Sigmoid colon (tissue), 3 donors: ENCODE measurements at regions not wholly inside any gene's neighbourhood (a gene's known extent, or its start where the extent isn't known, plus 50 kb on each side); places are given as distances from the start of the nearest gene placed in this dataset.

Experiments
- POLR2A ChIP-seq, 2 donors: fragments of 450-650 bp; IDR thresholded peaks; one replicate each; pipeline ENCODE4 v1.6.1; 2016; ENCODE audit warnings: antibody characterized with exemption in 2 of 2, mild to moderate bottlenecking in 2 of 2, moderate library complexity in 2 of 2
- TF ChIP-seq, protein P1 (sequence below), 4 experiments: fragments of 450-650 bp in 3 of 4; fragments of 200-600 bp in 1 of 4; IDR thresholded peaks; one replicate each; pipeline ENCODE4 v1.5.1; 2016 to 2019; ENCODE audit warnings: antibody characterized with exemption in 4 of 4, mild to moderate bottlenecking in 3 of 4, moderate library complexity in 2 of 4

DNA sequence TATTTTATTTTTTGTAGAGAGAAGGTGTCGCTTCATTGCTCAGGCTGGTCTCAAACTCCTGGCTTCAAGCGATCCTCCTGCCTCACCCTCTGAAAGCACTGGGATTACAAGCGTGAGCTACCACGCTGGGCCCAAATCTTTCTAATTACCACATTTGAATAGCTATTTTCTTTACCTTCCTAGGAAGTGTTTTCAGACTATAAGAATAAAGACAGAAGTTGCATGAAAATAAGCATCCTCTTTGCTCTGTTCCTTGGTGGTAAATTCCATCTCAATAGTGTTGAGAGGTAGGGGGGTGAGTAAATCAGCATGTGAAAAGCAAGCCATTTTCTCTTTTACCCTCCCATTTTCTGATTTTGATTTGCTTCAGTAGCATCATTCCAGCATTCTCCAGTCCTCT lies 122.4 kb downstream of the LARP7 start:
- TF ChIP-seq, protein P1, sequence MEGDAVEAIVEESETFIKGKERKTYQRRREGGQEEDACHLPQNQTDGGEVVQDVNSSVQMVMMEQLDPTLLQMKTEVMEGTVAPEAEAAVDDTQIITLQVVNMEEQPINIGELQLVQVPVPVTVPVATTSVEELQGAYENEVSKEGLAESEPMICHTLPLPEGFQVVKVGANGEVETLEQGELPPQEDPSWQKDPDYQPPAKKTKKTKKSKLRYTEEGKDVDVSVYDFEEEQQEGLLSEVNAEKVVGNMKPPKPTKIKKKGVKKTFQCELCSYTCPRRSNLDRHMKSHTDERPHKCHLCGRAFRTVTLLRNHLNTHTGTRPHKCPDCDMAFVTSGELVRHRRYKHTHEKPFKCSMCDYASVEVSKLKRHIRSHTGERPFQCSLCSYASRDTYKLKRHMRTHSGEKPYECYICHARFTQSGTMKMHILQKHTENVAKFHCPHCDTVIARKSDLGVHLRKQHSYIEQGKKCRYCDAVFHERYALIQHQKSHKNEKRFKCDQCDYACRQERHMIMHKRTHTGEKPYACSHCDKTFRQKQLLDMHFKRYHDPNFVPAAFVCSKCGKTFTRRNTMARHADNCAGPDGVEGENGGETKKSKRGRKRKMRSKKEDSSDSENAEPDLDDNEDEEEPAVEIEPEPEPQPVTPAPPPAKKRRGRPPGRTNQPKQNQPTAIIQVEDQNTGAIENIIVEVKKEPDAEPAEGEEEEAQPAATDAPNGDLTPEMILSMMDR (IDR thresholded peaks at IDR 0.05), result no peak
- TF ChIP-seq POLR2A (IDR thresholded peaks at IDR 0.05), result no peak
